SIG-M5 treated with dmso at 0.1 percent for 504 hours (cell line): ENCODE measurements at regions not wholly inside any gene's neighbourhood (a gene's known extent, or its start where the extent isn't known, plus 50 kb on each side); places are given as distances from the start of the nearest gene placed in this dataset.

Experiments used
- DNase-seq: peaks from one replicate; lab custom pipeline; 2025; ENCODE audit not compliant: unreplicated experiment; lab: John Stamatoyannopoulos, UW

DNA sequence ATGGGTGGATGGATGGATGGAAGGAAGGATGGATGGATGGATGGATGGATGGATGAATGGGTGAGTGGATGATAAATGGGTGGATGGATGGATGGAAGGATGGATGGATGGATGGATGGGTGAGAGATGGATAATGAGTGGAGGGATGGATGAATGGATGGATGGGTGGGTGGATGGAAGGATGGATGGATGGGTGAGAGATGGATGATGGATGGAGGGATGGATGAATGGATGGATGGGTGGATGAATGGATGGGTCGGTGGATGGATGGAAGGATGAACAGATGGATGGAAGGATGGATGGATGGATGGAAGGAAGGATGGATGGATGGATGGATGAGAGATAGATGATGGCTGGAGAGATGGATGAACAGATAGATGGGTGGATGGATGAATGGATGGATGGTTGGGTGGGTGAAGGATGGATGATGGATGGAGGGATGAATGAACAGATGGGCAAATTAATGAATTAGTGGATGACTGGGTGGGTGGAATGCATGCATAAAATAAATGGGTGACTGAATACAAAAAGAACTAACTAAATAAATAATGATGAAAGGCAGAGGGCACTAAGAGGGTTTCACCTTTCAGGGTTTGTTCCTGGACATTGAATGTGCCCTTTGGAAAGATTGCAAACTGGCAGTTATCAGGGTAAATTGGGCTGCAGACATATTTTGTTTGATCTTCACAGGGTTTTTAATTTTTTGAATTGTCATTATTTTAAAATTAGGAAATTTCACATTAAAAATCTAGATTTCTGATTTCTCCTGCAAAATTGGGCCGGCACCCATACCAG lies 50.9 kb upstream of the PTPN1 start:
- no peak for DNase-seq

DNA sequence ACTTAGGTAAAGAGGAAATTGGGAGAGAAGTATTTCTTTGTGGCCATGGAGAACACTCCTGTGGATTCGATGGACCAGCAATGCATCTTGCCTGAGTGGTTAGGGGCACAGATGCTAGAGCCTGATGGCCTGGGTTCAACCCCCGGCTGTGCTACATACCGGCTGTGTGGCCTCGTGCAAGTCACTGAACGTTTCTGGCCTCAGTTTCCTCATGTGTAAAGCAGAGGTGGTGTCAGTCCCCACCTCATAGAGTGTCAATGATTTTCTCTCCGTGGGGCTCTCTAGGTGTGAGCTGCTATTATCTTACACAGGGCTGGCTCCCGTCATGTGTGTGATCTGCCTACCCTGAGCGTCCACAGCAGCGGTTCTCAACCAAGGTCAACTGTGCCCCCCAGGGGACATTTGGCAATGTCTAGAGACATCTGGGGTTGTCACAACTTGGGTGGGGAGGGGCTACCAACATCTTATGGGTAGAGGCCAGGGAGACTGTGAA lies 50.0 kb upstream of the PTPN1 start:
- no peak for DNase-seq
